ENCODE measurements at regions not wholly inside any gene's neighbourhood (a gene's known extent, or its start where the extent isn't known, plus 50 kb on each side); places are given as distances from the start of the nearest gene placed in this dataset.

GRCh38 chr22:17269224-17269606, 50.0 kb upstream of the ADA2 start:
- Histone ChIP-seq H3K4me1 (peaks cover 79% of the 10 kb centered on the region), H4K20me1 (ENCODE audit: low read depth) (peaks cover 8% of the 10 kb centered on the region), H3K9ac (no peak overlapping the region), H3K36me3 (no peaks in the 10 kb centered on the region), H3K79me2 (ENCODE audit: low read depth) (no peaks in the 10 kb centered on the region), H2AFZ (replicated peaks) (no peak overlapping the region), H3K4me2 (peak overlapping the region; percentile 77), H3K27ac (no peak overlapping the region), H3K27me3 (no peaks in the 10 kb centered on the region), H3K9me3 (ENCODE audit: low read depth) (no peaks in the 10 kb centered on the region), H3F3A (ENCODE audit: low read depth) (peaks cover 83% of the 10 kb centered on the region), H3K4me3 (no peak overlapping the region)
- Mint-ChIP-seq H3K36me3 (no peaks in the 10 kb centered on the region), H3K4me3 (no peak overlapping the region), H3K9me3 (no peaks in the 10 kb centered on the region), H3K4me1 (peaks cover 74% of the 10 kb centered on the region), H3K27ac (no peak overlapping the region), H3K27me3 (ENCODE audit: insufficient read depth, low read depth) (peaks cover 20% of the 10 kb centered on the region)
- DNase-seq (ENCODE audit: low spot score), result no peak
- TF ChIP-seq EZH2phosphoT487 (IDR thresholded peaks at IDR 0.05), result no peak
- no peak for TF ChIP-seq EZH2 (IDR thresholded peaks at IDR 0.05)
- no peak for TF ChIP-seq CTCF (IDR thresholded peaks at IDR 0.05)

All from neural progenitor cell (in vitro differentiated cells).